TTC549 (cell line): ENCODE measurements at regions not wholly inside any gene's neighbourhood (a gene's known extent, or its start where the extent isn't known, plus 50 kb on each side); places are given as distances from the start of the nearest gene placed in this dataset.
"Not testable (repeated sequence)": the region's sequence is repeated elsewhere in the genome, so short reads cannot be mapped to it uniquely, and the experiment has no call there.

ENCODE experiments used
- FAIRE-seq: peaks from 2 replicates; lab custom pipeline; 2012; peaks lifted over from hg19 to GRCh38; lab: Jason Lieb, UNC

DNA sequence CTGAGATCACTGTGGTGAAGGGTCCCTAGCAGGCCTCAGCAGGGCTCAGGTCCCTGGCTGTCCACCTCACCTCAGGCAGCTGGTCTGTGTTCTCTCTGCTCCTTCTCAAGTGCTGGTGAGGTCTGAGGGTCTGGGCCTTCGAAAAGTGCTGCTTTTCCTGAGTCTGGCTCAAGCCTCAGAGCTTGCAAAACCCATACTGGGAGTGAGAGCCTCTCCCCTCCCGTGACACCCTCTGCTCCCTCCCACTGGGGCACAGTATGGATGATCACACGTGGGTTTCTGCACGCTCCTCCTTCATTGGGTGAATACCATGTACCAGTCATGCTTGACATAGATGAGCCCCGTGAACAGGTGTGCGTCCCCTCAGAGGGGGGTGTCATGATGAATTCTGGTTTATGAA lies 73.3 kb upstream of the WASF3 start:
- FAIRE-seq: no peak

DNA sequence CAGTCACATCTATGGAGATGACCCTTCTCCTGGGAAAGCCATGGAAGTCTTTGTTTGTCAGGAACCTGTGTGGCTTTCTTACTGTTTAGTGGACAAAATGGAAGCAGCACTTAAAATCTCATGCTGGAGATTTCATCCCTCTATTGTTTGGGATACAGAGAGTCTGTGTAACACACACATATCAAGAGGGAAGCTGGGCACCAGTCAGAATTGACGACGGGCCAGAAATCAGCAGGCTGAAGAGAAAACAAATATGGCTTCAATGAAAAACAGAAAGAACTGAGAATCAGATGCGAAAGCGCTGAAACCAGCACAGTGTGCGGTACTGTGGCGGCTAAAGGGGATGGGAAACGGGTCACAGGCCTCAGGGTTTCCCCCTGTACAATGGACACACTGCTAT lies 72.2 kb upstream of the WASF3 start:
- no peak for FAIRE-seq

DNA sequence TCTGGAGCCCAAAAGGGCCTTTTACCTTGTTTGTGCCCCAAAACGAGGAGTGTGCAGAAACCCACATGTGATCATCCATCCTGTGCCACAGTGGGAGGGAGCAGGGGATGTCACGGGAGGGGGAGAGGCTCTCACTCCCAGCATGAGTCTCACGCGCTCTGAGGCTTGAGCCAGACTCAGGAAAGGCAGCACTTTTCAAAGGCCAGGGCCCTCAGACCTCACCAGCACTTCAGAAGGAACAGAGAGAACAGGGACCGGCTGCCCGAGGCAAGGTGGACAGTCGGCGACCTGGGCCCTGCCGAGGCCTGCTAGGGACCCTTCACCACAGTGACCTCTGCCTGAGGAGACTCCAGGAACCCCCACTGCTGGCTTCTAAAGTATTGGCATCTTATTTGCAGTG lies 71.7 kb upstream of the WASF3 start:
- no peak for FAIRE-seq

DNA sequence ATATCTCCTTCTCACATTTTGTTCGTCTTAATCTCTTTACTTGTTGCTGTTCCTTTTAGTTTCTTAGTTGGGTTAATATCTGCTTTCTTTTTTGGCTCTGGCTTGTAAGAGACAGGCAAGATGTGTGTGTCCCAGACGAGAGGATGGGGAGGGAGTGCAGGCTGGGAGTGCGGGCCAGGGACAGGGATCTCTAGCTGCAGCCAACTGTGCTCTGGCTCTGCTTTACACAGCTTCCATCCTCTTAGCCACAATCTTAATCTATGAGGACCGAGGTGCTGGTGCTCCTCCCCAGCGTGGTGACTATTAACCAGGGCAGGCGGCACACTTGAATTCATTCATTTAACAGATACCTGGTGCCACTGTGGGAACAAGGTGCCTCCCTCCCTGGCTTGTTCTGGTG lies 70.9 kb upstream of the WASF3 start:
- FAIRE-seq: no peak

DNA sequence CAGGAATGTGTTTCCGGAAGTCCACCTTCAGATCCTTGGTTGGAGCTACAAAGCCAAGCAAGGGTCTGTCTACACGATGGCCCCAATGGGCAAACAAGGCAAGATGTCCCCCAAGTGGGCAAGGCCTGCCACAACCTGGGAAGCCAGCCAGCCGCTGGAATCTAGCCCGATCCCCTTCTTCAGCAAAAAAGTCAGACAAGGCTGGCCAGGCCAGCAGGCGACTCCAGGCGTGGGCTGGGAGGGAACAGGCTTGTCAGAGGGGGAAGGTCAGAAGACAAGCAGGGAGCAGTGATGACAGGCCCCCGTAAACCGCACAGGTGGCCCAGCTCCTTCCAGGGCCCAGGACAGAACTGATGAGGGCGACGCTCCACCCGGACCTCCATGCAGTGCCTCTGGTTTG lies 69.7 kb upstream of the WASF3 start:
- FAIRE-seq: no peak

DNA sequence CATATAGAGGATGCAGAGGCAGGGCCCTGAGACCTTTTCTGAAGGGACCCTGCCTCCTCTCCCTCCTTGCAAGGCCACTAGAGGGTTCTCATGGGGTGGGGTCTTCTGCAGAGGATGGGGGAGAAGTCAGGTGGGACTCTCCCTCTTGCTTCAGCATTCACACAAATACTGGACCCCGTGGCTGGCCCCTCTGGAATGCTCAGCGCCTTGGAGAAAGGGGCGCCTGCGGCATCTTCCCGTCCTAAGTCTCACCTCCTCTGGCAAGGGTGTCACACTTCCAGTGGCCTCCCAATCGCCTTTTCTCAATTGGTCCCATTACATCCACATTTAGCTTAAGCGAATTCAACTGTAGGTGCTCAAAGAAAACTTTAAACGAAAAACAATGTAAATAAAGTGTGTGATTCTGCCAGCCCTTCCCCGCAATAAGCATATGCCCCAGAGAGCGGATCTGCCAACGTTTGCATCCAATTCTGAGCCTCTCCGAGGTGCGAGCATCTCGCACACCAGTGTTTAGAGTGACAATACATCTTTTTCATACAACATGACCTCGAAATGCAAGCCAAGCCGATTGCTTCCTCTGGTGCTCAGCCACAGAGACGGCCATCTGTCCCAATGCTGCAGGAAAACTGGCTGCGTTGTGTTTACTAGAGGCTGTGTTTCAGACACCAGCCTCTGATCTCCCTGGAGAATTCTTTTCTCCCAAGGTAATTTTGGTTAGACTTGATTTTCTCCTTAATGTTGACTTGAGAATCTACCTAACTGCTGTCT lies 69.1 kb upstream of the WASF3 start:
- FAIRE-seq: no peak

DNA sequence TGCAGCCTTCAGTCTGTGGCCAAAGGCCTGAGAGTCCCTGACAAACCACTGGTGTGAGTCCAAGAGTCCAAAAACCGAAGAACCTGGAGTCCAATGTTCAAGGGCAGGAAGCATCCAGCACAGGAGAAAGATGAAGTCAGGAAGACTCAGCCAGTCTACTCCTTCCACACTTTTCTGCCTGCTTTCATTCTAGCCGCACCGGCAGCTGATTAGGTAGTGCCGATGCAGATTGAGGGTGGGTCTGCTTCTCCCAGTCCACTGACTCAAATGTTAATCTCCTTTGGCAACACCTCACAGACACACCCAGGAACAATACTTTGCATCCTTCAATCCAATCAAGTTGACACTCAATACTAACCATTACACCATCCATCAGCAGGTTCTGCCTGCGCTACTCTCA lies 65.2 kb upstream of the WASF3 start:
- not testable (repeated sequence) for FAIRE-seq

DNA sequence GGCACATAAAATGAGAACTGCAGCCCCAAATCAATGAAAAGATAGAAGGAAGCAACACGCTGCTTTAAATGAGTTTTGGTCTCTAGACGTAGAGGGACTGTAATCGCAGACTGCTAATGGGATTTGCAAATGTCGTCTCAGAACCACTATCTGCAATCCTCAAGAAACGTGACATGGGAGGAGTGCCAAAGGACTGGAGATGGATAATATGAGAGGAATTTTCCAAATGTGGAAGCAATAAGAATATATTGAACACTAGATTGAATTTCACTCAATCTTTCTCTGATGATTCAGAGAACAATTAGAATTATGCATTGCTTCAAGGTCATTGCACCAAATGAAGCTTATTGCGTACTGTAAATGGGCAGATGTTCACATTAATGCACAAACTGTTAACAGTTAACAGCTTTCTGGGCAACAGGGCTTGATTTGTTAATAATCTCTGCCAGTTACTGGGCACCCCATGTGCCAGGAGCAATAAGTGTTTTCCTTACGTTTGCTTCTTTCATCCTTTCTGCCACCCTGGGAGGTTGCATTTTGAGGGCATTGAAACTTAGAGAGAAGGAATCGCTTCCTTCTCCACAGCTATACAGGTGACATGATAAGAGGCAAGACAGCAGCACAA lies 62.8 kb upstream of the WASF3 start:
- no peak for FAIRE-seq

DNA sequence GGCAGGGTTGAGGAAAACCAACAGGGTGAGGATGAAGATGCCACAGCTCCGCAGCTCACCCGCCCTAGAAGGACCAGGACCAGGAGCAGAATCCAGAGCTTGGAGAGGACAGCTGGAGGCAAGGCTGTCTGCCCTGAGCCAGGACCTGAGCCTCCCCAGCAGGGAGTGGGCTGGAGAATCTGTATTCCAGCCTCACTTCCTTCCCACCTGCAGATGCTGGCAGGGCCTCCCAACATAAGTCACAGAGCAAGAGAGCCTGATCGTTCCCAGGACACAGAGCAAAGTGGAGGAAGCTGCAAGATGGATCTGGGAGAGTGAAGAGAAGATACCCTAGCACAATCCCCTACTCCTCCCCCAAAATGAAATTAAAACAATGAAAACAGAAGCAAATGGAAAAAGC lies 61.7 kb upstream of the WASF3 start:
- no peak for FAIRE-seq

DNA sequence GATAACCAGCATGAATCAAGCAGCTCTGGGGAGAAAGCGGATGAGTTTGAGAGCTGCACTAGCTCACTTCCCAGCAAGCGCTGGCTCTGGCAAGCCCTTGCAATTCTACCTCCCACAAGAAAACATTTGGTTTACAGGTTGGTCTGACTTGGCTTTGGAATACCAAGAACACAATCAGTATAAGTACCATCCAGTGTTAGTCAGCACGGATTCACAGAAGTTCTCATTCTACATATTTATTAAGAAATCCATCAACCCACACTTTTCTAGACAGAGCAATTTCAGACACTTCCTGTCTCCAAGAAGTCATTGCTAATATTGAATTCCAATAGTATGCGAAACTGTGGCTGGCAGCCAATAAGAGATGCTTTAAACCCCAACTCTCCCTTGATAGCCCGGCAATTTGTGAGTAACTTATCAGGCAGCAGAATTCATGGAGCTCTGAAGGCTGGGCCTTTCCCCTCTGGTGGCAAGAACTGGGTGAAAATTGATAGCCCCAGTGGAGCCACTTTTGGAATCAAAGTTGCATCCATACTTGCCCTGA lies 59.4 kb upstream of the WASF3 start:
- FAIRE-seq: no peak

DNA sequence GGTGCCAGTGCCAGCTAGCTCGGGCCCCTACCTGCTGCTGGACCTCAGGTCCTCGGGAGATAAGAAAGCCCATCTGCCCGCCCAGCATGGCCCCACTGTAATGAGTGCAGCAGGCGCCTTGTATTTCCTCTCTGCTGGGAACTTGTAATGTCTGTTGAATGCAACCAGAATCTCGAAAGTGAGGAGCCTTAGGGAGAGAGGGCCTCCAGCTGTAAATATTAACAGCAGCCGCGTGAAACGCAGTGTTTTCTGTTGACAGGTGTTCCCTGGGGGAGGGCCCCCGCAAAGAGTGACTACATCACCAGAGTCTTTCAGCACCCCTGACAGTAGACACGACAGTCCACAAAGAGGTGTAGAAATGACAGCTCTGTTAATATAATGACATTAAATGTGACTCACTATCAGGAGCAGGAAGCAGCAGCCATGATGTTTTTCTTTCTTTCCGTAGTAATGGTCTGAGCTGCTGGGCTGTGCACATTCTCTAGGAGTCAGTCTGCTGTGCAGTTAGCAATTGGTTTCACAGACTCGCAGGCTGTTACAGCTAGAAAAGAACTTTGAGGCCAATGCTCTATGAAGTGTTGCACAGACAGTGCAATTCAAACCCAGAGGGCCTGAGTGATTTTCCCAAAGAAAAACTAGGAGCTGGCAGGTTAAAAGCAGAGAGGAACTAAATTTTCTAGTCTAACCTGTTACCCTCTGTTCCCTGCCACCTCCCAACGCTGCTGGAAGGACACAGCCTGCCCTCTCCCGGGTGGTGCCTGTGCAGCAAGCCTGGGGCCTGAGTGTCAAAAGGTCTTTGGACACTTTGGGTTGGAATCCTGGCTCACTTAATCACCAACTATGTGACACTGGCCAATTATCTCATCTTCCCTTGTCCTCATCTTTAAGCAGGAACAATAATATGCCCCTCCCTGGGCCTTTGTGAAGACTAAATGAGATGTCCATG lies 58.6 kb upstream of the WASF3 start:
- FAIRE-seq: no peak

DNA sequence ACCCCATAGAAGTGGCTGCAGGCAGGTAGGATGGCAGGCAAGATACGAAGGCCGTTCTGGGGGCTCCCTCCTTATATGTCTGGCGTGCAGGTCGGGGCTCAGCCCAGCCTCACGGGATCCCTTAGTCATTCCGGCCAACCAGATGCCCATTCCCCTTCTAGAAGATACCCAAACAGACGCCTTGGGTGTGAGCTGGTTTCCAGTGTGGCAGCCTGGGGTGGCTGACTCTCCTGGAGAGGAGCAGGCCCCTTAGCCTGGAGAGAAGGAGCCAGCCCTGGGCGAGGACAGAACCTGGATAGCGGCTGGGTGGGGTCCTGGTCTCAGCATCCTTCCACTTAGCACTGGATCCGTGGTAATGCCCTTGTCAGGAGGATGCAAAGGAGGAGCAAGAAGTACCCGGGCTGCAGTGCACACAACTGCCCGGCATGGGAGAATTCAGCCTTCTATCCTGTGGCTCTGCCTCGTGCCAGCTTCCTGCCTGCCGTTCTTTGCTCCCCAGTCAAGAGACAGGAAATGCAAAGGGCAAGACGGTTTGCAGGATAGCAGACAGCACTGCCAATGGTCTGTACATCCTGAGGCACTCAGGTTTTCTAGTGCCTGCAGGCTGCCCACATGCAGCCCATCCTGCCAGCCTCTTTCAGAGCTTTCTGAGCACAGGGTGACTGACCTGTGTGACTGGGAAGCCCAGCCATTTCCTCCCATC lies 56.7 kb upstream of the WASF3 start:
- no peak for FAIRE-seq

DNA sequence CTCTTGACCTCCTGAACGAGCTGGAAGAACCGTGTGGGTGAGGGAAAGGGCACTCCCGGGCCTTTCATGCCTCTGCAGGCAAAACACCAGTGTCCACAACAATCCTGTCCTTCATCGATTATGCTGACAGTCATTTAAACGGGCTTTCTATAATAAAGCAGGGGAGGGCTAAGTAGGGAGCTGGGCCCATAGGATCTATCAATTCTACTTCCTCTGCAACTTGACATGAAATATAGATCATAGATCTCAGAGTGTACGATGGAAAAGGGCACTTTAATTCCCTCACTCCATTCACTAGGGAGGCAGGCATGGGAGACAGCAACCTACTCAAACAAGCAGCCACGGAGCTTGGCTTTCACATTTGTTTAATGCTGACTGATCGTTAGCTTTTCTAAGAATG lies 55.8 kb upstream of the WASF3 start:
- no peak for FAIRE-seq

DNA sequence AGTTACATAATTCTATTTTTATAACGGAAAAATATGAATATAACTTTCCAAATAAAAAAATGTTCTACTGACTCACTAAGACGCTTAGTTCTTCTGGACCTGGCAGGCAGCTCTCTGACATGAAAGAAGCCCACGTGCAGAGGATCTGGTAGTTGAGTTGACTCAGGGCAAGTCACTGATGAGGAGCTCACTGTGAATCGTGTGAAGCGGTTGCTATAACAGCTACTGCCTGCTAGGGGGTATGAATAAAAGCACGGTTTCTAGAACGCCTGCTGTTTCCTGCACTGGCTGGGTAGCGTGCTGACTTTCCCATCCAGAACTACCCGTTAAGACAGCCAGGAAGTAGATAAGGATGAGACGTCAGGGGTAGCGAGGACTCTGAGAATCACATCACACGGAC lies 54.7 kb upstream of the WASF3 start:
- FAIRE-seq: no peak

DNA sequence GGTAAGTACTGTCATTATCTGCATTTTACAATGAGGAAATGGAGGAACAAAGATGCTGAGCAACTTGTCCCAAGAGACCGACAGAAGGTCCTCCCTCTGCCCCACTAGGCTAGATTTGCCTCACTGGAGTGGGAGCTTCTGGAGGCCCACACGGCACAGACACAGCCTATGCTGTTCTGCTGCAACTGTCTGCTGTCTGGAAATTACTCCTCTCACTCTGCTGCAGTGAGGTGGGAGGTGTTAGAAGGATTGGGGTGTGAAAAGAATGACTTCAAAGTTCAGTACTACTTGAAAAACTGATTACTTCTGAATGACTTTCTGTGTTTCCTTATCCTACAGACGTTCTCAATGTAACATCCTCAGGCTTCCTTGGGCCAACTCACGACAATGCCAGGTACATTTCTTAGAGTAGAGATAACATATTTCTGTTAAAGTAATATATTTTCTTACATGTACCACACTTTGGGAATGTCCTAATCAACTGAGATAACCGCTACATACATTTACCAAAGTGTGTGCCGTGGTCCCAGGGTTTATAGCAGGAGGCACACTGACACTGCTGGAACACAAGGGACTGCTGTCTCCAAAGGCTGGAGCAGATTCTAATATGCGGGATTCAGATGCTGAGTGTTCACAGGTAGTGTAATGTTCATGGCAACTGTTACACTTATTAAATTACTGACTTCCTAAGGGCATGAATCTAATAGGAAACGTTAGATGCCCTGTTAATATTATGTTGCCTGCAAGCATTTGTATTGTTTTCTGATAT lies 53.5 kb upstream of the WASF3 start:
- FAIRE-seq: no peak
